HL-60/S4 treated with retinoic acid at 250 ng/mL for 4 days and 3 days (cell line): ENCODE measurements at regions not wholly inside any gene's neighbourhood (a gene's known extent, or its start where the extent isn't known, plus 50 kb on each side); places are given as distances from the start of the nearest gene placed in this dataset.

Source experiments
- in situ Hi-C: fragments of 300-500 bp; cut with MboI; formaldehyde crosslinking; loops from 2 replicates; pipeline ENCODE4 v1.7.0; 2022; ENCODE audit warnings: low sequenced_read_pairs

DNA sequence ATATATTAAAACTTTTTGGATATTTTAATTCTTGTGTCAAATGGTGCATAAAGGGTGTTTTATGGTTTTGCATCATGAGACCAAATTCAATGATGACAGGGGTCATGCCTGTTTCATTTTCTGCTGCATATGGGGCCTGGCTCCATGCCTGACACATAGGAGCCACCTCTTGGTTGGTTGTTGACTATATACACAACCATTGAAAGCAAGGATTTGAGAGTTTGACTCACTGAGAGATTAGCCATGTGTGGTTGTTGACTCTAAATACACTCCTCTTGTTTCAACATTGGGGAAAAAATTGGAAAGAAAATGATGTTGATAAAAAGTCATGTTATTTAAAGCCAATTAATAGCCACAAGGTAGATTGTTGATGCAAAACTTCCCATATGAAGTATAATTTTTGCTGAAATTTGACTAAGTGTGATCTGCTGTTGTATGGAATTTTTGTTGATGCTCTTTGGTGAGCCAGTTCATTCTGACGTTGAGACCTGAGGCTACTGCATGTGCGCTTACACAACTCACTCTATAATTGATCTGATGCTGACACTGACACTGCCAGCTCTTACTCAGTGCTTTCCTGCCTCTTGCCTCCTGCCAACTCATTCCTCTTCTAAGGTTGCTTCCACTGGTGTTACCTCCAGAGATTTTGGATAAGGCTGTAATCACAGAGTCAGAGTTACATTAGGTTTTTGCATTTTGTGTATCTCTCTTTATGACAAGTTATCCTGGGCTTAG is 446.2 kb upstream of the SLC14A2 start:
- in situ Hi-C loops, result no loop called here

GRCh38 chr18:45169610-45170009 is 445.7 kb upstream of the SLC14A2 start:
- in situ Hi-C loops, result no loop called here

- in situ Hi-C loops, result no loop called here
Observed at GRCh38 chr18:45171679-45172191, 443.5 kb upstream of the SLC14A2 start.

- in situ Hi-C loops, result no loop called here
Observed at GRCh38 chr18:45173327-45173726, 441.9 kb upstream of the SLC14A2 start.

GRCh38 chr18:45173799-45174519 is 441.3 kb upstream of the SLC14A2 start:
- in situ Hi-C loops, result no loop called here

- in situ Hi-C loops, result no loop called here
Observed at GRCh38 chr18:45174629-45175136, 440.6 kb upstream of the SLC14A2 start.

- in situ Hi-C loops, result no loop called here
Observed at GRCh38 chr18:45175511-45175910, 439.8 kb upstream of the SLC14A2 start.

DNA sequence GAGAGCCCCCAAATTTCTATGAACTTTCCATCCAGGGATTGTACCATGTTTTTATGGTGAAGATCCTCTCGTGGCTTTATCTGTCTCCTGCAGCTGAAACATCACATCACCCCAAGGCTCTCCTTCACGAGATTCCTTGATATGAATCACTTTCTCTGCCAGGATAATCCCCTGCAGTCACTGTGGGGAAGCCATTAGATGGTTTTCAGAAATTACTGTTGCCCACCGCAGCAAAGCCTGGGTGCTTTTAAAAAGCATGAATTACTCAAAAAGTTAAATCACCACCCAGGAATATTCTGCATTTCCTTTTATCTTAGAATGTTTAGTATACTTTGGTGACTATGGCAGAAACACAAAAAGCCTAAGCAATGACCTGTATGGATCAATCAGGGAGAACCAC is 428.4 kb upstream of the SLC14A2 start:
- in situ Hi-C loops, result no loop called here

DNA sequence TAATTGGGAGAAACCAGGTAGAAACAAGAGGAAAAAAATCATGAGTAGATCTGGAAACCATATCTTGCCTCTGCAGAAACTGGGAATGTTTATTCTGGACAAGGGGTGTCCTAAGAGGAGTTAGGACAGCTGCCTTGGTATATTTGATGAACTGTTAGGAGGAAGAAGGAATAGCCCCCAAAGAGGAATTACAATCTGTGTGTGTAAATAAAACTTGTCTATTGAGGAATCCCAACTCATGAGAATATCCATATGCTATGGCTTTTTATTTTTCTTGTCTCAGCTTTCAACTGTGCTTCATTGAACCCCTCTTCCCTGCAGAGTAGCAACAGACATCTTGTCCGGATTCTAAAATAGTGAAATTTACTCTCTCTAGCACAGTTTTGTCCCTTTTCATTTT is 423.5 kb upstream of the SLC14A2 start:
- in situ Hi-C loops, result no loop called here

DNA sequence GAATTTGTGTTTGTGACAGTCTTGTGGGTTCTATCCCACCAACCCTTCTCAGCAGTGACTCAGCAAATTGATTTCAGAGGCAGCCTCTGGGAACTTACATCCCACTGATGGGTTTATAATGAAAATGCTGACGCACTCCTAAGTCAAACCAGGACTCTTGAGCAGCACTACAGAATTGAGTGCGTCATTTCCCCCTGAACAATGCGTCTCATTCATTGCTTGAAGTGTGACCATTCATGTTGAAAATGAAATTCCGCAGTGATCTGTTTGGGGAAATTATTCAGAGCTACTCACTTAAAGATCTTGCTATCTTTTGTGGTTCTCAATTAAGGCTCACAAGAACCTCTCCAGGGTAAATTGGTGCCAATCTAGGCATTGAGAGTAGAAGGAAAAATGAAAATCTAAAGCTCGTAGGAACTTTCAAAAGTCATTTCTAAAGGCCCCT is 417.7 kb upstream of the SLC14A2 start:
- in situ Hi-C loops, result no loop called here

DNA sequence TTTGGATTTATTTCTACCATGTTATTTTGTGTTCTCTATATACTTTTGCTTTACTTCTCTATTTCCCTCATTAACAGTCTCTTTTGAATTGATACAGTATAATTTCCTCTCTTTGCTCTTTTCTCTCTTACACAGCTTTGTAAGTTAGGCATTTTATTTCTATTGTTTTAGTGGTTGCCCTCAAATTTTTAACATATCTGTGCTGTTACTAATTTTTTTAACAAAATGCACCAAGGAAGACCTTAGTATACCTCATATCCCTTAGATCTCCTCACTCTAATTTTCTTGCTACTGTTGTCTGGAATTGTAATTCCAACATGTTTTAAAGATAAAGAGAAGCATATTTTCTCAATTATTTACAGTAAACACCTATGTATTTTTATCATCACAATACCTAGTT is 416.8 kb upstream of the SLC14A2 start:
- in situ Hi-C loops, result no loop called here

DNA sequence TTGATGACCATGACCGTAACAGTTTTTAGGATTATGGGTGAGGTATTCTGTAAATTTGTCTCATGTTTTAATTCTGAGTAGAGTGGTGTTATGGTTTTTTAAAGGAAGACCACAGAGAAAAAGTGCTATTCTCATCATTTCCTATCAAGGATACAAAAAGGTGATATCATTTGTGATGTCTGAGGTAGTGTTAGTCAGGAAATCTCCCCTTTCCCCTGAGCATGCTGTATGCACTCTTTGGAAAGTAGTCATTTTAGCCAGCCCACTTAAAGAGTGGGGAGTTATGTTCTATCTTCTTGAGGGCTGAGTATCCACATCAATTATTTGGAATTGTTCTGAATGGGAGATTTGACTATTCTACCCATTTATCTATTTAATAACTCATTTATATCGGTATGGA is 414.2 kb upstream of the SLC14A2 start:
- in situ Hi-C loops, result no loop called here

- in situ Hi-C loops, result no loop called here
Observed at GRCh38 chr18:45201489-45201888, 413.8 kb upstream of the SLC14A2 start.

- in situ Hi-C loops, result no loop called here
Observed at GRCh38 chr18:45202061-45202460, 413.2 kb upstream of the SLC14A2 start.

DNA sequence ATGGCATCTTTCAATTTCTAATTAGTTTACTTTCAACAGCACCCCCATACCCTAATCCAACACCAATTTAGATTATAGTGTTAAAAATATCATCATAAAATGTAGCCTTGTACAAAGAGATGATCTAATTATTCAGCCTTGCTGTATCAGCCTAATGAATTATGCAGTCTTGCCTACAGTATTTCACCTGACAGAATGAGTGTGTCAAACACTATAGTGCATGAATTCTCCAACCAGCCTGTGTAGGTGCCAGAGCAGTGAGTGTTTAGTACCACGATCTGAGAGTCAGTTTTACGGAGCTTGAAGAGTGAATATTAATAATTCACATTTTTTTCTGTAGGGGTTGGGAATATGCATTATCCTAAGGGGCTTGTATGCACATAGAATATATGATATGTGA is 411.6 kb upstream of the SLC14A2 start:
- in situ Hi-C loops, result no loop called here

DNA sequence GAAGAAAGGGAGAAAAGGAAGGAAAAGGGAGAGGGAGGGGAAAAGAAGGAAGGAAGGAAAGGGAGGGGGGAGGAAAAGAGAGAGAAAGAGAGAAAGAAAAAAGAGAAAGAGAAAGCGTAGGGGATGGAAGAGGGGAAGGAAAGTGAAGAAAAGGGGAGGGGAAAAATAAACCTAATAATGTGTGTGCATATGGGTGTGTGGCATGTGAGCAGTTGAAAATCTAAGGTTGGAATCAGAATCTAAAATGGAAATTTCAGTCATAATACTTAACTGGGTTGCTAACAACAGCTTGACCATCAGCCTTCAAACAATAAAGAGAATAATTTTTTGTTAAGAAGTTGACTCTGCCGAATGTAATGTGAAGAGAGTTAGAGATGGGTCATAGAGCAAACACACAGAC is 407.9 kb upstream of the SLC14A2 start:
- in situ Hi-C loops, result no loop called here

DNA sequence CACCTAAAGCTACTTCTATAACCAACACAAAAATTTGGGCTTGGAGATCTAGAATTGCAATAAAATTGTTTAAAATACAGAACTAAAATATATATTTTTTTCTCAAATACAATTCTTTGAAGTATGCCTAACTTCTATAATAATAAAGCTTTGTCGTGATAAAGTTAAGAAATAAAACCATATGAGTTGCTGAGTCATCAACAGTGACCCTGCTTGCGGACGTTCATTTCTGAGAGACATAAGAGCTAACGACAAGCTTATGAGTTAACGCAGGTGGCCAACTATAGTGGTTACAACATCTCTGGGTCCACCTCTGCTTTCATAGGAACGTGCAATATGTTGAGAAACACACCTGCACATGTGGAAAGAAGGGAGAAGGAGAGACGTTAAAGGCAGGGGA is 407.1 kb upstream of the SLC14A2 start:
- in situ Hi-C loops, result no loop called here

DNA sequence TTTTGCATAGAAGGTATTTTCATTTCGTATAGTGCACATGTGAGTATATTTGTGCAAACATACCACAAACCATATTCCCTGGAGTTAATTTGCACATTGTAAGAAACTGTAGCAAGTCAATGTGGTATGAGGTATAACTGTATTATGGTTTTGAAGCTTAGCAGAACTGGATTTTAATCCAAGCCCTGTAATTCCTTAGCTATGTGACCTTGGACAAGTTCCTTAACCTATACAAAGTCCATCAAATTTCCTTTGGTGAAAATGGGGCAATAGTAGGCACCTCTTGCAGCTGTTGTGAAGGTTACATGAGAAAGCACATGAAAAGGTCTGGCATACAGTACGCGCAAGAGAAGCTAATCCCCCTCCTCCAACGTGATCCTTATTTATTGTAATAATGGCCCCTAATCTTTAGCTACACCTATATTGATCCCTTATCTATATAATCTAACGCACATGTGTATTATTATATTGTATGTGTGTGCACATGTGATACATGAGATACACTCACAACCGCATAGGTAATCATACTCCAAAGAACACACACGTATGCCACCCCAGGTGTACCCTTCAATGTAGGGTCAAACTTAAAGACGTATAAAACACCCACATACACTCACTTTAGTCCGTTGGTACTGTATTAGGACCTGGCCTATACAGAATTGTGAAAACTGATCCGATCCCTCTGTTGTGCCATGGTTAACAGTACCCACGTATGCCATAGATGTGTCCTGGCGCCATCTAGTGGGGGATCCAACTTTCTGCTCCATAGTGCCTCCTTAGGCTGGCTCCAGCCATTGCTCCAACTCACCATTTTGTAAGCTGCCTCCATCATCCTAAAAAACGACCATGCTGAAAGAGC is 402.9 kb upstream of the SLC14A2 start:
- in situ Hi-C loops, result no loop called here

GRCh38 chr18:45213040-45213333 is 402.3 kb upstream of the SLC14A2 start:
- in situ Hi-C loops, result no loop called here

GRCh38 chr18:45218436-45218835 is 396.8 kb upstream of the SLC14A2 start:
- in situ Hi-C loops, result no loop called here

- in situ Hi-C loops, result no loop called here
Observed at GRCh38 chr18:45221363-45221762, 393.9 kb upstream of the SLC14A2 start.
